Fibroblast of lung (primary cell): ENCODE measurements at regions not wholly inside any gene's neighbourhood (a gene's known extent, or its start where the extent isn't known, plus 50 kb on each side); places are given as distances from the start of the nearest gene placed in this dataset.

Experiments used
- DNase-seq, 2 donors: peaks; one replicate each; pipeline versions ENCODE4 v3.0.0 to v3.0.0-alpha.2; 2010; ENCODE audit warnings: low read depth in 2 of 2
- H2AFZ ChIP-seq: 2 replicates; pipeline ENCODE4 v1.5.1; 2012; ENCODE audit warnings: low read length, control low read depth, inconsistent platforms
- H3K27ac ChIP-seq: 2 replicates; pipeline ENCODE4 v1.5.1; 2011; ENCODE audit warnings: low read length, control low read depth; ENCODE audit not compliant: insufficient read depth
- H3K27me3 ChIP-seq: 2 replicates; pipeline ENCODE4 v1.5.1; 2011; ENCODE audit warnings: mild to moderate bottlenecking, low read length; ENCODE audit not compliant: control insufficient read depth, insufficient read depth
- H3K36me3 ChIP-seq: 2 replicates; pipeline ENCODE4 v1.5.1; 2011; ENCODE audit warnings: low read length; ENCODE audit not compliant: control insufficient read depth, insufficient read depth
- H3K4me1 ChIP-seq: 2 replicates; pipeline ENCODE4 v1.5.1; 2011; ENCODE audit warnings: low read length; ENCODE audit not compliant: control insufficient read depth, insufficient read depth; ENCODE audit errors: extremely low read depth
- H3K4me2 ChIP-seq: 2 replicates; pipeline ENCODE4 v1.5.1; 2011; ENCODE audit warnings: low read length, control low read depth; ENCODE audit not compliant: insufficient read depth; ENCODE audit errors: extremely low read depth
- H3K4me3 ChIP-seq, 4 experiments: fragments of 200-600 bp in 1 of 4; sonication (generic) in 1 of 4; replicated peaks in 1 of 4; 2 replicates each; pipeline ENCODE4 v1.5.1; 2011 to 2016; ENCODE audit warnings: low read length in 4 of 4, low read depth in 3 of 4, mild to moderate bottlenecking in 3 of 4, control low read depth in 2 of 4, inconsistent platforms in 1 of 4, mixed read lengths in 1 of 4; ENCODE audit not compliant: insufficient read depth in 1 of 4; ENCODE audit errors: control extremely low read depth in 1 of 4
- H3K79me2 ChIP-seq: 2 replicates; pipeline ENCODE4 v1.5.1; 2012; ENCODE audit warnings: mild to moderate bottlenecking, low read length, inconsistent platforms; ENCODE audit not compliant: control insufficient read depth, insufficient read depth
- H3K9ac ChIP-seq: 2 replicates; pipeline ENCODE4 v1.5.1; 2011; ENCODE audit warnings: mild to moderate bottlenecking, low read length, control low read depth; ENCODE audit not compliant: insufficient read depth
- H3K9me3 ChIP-seq: 2 replicates; pipeline ENCODE4 v1.5.1; 2012; ENCODE audit warnings: low read depth, low read length; ENCODE audit not compliant: control insufficient read depth, insufficient read depth
- H4K20me1 ChIP-seq: 2 replicates; pipeline ENCODE4 v1.5.1; 2011; ENCODE audit warnings: low read length; ENCODE audit not compliant: control insufficient read depth, insufficient read depth; ENCODE audit errors: extremely low read depth
- EZH2 ChIP-seq: IDR thresholded peaks from 2 replicates; pipeline ENCODE4 v1.5.1; 2012; ENCODE audit warnings: low read length, control low read depth, mild to moderate bottlenecking; ENCODE audit errors: missing control alignments
- TF ChIP-seq, protein P1 (sequence below), 2 donors: IDR thresholded peaks in 1 of 2; conservative IDR thresholded peaks in 1 of 2; 1 replicate in 1 of 2; 2 replicates in 1 of 2; pipeline ENCODE4 v1.5.1; 2011 to 2012; ENCODE audit warnings: low read length in 2 of 2, control low read depth in 1 of 2, inconsistent platforms in 1 of 2, low read depth in 1 of 2, mild to moderate bottlenecking in 1 of 2

DNA sequence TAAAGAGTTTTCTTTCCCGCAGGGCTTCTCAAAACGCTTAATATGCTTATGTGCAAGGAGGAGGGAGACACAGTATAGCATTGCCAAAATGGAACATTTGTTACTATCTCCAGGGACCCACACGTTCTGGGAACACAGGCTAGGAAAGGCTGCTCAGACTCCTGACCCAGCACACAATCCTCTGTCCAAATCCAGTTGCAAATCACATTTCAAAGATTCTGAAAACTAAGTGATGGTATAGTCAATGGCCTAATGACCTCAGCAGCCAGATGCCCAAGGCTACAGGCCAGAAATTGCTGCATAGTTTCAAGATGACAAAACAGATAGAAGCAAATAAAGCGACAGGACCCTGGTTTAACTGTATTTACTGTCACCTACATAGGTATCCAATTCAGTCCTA, 97.0 kb upstream of the GRIP1 start:
- H3K27me3 ChIP-seq, result no peaks in the 10 kb centered on the region
- no peaks in the 10 kb centered on the region for H3K36me3 ChIP-seq
- no peak overlapping the region for H3K9ac ChIP-seq
- no peaks in the 10 kb centered on the region for H3K4me1 ChIP-seq
- TF ChIP-seq, protein P1, sequence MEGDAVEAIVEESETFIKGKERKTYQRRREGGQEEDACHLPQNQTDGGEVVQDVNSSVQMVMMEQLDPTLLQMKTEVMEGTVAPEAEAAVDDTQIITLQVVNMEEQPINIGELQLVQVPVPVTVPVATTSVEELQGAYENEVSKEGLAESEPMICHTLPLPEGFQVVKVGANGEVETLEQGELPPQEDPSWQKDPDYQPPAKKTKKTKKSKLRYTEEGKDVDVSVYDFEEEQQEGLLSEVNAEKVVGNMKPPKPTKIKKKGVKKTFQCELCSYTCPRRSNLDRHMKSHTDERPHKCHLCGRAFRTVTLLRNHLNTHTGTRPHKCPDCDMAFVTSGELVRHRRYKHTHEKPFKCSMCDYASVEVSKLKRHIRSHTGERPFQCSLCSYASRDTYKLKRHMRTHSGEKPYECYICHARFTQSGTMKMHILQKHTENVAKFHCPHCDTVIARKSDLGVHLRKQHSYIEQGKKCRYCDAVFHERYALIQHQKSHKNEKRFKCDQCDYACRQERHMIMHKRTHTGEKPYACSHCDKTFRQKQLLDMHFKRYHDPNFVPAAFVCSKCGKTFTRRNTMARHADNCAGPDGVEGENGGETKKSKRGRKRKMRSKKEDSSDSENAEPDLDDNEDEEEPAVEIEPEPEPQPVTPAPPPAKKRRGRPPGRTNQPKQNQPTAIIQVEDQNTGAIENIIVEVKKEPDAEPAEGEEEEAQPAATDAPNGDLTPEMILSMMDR (conservative IDR thresholded peaks at IDR 0.05 in 1 of 2, IDR thresholded peaks at IDR 0.05 in 1 of 2; ENCODE audit: low read depth in 1 of 2, low read length in 2 of 2), result no peak
- TF ChIP-seq EZH2, result no peak
- H3K4me3 ChIP-seq, result no peak overlapping the region
- no peaks in the 10 kb centered on the region for H3K9me3 ChIP-seq
- H3K79me2 ChIP-seq, result no peaks in the 10 kb centered on the region
- DNase-seq, result no peak
- H2AFZ ChIP-seq, result no peak overlapping the region
- H4K20me1 ChIP-seq, result no peaks in the 10 kb centered on the region
- H3K4me2 ChIP-seq, result no peak overlapping the region
- no peak overlapping the region for H3K27ac ChIP-seq

DNA sequence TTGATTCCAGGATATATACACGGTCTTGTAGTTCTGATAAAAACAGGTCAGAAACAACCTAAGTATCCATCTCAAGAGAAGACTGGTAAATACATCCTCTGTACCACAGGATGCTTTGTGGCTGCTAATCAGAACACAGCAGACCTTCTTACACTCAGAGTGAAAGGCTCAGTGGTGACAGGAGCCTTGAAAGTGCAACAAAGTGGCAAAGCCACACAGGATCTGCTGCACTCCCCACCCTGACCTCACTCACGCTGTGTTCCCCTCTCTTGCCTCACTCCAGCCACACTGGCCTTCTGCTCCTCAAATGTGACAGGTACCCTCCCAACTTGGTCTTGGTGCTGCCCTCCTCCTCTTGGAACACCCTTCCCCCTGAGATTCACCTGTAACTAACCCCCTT, 98.1 kb upstream of the GRIP1 start:
- H3K9me3 ChIP-seq, result no peaks in the 10 kb centered on the region
- no peak overlapping the region for H3K4me3 ChIP-seq
- no peaks in the 10 kb centered on the region for H3K27me3 ChIP-seq
- no peak overlapping the region for H3K9ac ChIP-seq
- DNase-seq, result no peak
- no peaks in the 10 kb centered on the region for H3K79me2 ChIP-seq
- no peaks in the 10 kb centered on the region for H4K20me1 ChIP-seq
- no peak overlapping the region for H2AFZ ChIP-seq
- TF ChIP-seq, protein P1 (conservative IDR thresholded peaks at IDR 0.05 in 1 of 2, IDR thresholded peaks at IDR 0.05 in 1 of 2; ENCODE audit: low read depth in 1 of 2, low read length in 2 of 2), result no peak
- no peak for TF ChIP-seq EZH2
- H3K4me2 ChIP-seq, result no peak overlapping the region
- no peaks in the 10 kb centered on the region for H3K36me3 ChIP-seq
- H3K4me1 ChIP-seq, result no peaks in the 10 kb centered on the region
- H3K27ac ChIP-seq, result no peak overlapping the region

DNA sequence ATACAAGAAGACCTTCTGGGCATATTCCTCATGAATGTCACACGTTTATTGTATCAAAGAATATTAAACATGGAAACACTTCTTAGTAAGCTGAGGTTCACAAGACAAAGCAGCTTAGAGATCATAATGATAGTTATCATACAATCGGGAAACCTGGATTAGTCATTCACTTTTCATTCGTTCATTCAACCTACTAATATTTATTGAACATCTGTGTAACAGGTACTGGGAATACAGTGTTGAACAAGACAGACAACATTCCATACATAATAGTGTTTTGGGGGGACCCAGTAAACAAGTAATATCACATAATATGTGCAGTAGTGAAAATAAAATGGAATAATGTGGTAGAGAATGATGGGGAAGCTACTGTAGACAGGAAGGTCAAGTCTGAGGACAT, 100.6 kb upstream of the GRIP1 start:
- DNase-seq, result no peak
- no peak for TF ChIP-seq EZH2
- TF ChIP-seq, protein P1 (conservative IDR thresholded peaks at IDR 0.05 in 1 of 2, IDR thresholded peaks at IDR 0.05 in 1 of 2; ENCODE audit: low read depth in 1 of 2, low read length in 2 of 2), result no peak
- Histone ChIP-seq H3K27me3 (no peaks in the 10 kb centered on the region), H3K9me3 (no peaks in the 10 kb centered on the region), H3K4me1 (no peaks in the 10 kb centered on the region), H4K20me1 (no peaks in the 10 kb centered on the region), H3K27ac (no peak overlapping the region), H3K4me2 (no peak overlapping the region), H3K9ac (no peak overlapping the region), H3K4me3 (no peak overlapping the region), H3K36me3 (no peaks in the 10 kb centered on the region), H3K79me2 (no peaks in the 10 kb centered on the region), H2AFZ (no peak overlapping the region)
